GM12878 (cell line): ENCODE measurements at regions not wholly inside any gene's neighbourhood (a gene's known extent, or its start where the extent isn't known, plus 50 kb on each side); places are given as distances from the start of the nearest gene placed in this dataset.

Experiments
- ATAC-seq: fragments of 200-7000 bp; cut with Tn5 transposase; 3 replicates; pipeline ENCODE4 v1.9.1; 2020; ENCODE audit warnings: mild to moderate bottlenecking, moderate library complexity
- BruUV-seq: library from RNA; stranded (reverse); fragments of 400-500 nt; replicated peaks from 2 replicates; lab custom pipeline; 2021; lab: Mats Ljungman, UMichigan
- CTCF ChIA-PET: fragments of 300-600 bp; sonication (Branson Sonifier 250); formaldehyde crosslinking; extraction: SDS; loops from one replicate; lab custom pipeline; 2021; ENCODE audit warnings: inconsistent platforms; lab: Yijun Ruan, JAX
- POLR2A ChIA-PET: fragments of 350-600 bp; formaldehyde crosslinking; extraction: SDS; loops from one replicate; lab custom pipeline; 2021; ENCODE audit warnings: inconsistent platforms; lab: Charles Lee
- RAD21 ChIA-PET: fragments of 300-600 bp; sonication (Branson Sonifier 250); formaldehyde crosslinking; loops from one replicate; lab custom pipeline; 2023; ENCODE audit warnings: antibody characterized with exemption; ENCODE audit not compliant: unreplicated experiment; lab: Charles Lee
- SMC1A ChIA-PET: fragments of 300-600 bp; sonication (Branson Sonifier 250); formaldehyde crosslinking; loops from one replicate; lab custom pipeline; 2023; ENCODE audit not compliant: unreplicated experiment, uncharacterized antibody; lab: Charles Lee
- DNase-seq: peaks from one replicate; pipeline ENCODE4 v3.0.0-alpha.2; 2011; ENCODE audit warnings: low read depth, low spot score
- FAIRE-seq: peaks from 3 replicates; lab custom pipeline; 2011; peaks lifted over from hg19 to GRCh38; lab: Jason Lieb, UNC
- H2AFZ ChIP-seq: 2 replicates; pipeline ENCODE4 v1.6.0; 2011; ENCODE audit warnings: low read depth, low read length, control low read depth; ENCODE audit not compliant: control insufficient read depth
- H3K27ac ChIP-seq: 2 replicates; pipeline ENCODE4 v1.5.1; 2011; ENCODE audit warnings: control low read depth; ENCODE audit not compliant: control insufficient read depth, insufficient read depth
- H3K27me3 ChIP-seq, 2 experiments: replicated peaks in 1 of 2; 2 replicates each; pipeline versions ENCODE4 v1.6.0 to v1.6.1; 2011; ENCODE audit warnings: low read length in 1 of 2; ENCODE audit not compliant: control insufficient read depth in 2 of 2, insufficient read depth in 2 of 2
- H3K36me3 ChIP-seq, 2 experiments: 2 replicates each; pipeline ENCODE4 v1.5.1; 2011; ENCODE audit warnings: low read length in 1 of 2; ENCODE audit not compliant: control insufficient read depth in 2 of 2, insufficient read depth in 2 of 2
- H3K4me1 ChIP-seq: 2 replicates; pipeline ENCODE4 v1.6.1; 2011; ENCODE audit warnings: mild to moderate bottlenecking, low read length, moderate library complexity, mixed read lengths; ENCODE audit not compliant: control insufficient read depth, insufficient read depth
- H3K4me2 ChIP-seq: 2 replicates; pipeline ENCODE4 v1.6.0; 2011; ENCODE audit warnings: control low read depth; ENCODE audit not compliant: control insufficient read depth, insufficient read depth
- H3K4me3 ChIP-seq: fragments of 200-600 bp; sonication (generic); 2 replicates; pipeline ENCODE4 v1.5.1; 2016
- H3K79me2 ChIP-seq: 2 replicates; pipeline ENCODE4 v1.6.0; 2011; ENCODE audit warnings: low read length; ENCODE audit not compliant: control insufficient read depth, insufficient read depth
- H3K9ac ChIP-seq: 2 replicates; pipeline ENCODE4 v1.8.0; 2011; ENCODE audit warnings: low read length, control low read depth, mixed read lengths; ENCODE audit not compliant: control insufficient read depth, insufficient read depth
- H3K9me3 ChIP-seq: replicated peaks from 3 replicates; pipeline ENCODE4 v1.5.1; 2011; ENCODE audit warnings: mild to moderate bottlenecking, low read length; ENCODE audit not compliant: control insufficient read depth, insufficient read depth
- H4K20me1 ChIP-seq: 2 replicates; pipeline ENCODE4 v1.6.0; 2011; ENCODE audit not compliant: control insufficient read depth, insufficient read depth
- CHD4 ChIP-seq: fragments of 200-600 bp; sonication (generic); IDR thresholded peaks from 2 replicates; pipeline ENCODE4 v1.6.1; 2016; ENCODE audit warnings: mild to moderate bottlenecking
- CREB1 ChIP-seq: IDR thresholded peaks from 2 replicates; pipeline ENCODE4 v1.6.1; 2012; ENCODE audit warnings: low read depth, mild to moderate bottlenecking, inconsistent platforms
- IKZF2 ChIP-seq, 2 experiments: fragments of 450-650 bp; IDR thresholded peaks; 2 replicates each; pipeline ENCODE4 v1.6.1; 2017; ENCODE audit warnings: mild to moderate bottlenecking in 2 of 2, moderate library complexity in 2 of 2
- MAX ChIP-seq: IDR thresholded peaks from 2 replicates; pipeline ENCODE4 v1.6.1; 2012; ENCODE audit warnings: low read depth, low read length, improper control_type of control experiment
- NFIC ChIP-seq: IDR thresholded peaks from 2 replicates; pipeline ENCODE4 v1.6.1; 2012; ENCODE audit warnings: low read depth, mild to moderate bottlenecking, inconsistent platforms, low read length, moderate library complexity
- SMARCA5 ChIP-seq: fragments of 450-650 bp; IDR thresholded peaks from 2 replicates; pipeline ENCODE4 v1.6.1; 2017; ENCODE audit warnings: mild to moderate bottlenecking
- TAF1 ChIP-seq: IDR thresholded peaks from 2 replicates; pipeline ENCODE4 v1.6.1; 2011; ENCODE audit warnings: mild to moderate bottlenecking, low read depth, low read length, borderline replicate concordance
- ZBTB4 ChIP-seq: fragments of 450-650 bp; formaldehyde crosslinking; IDR thresholded peaks from 2 replicates; pipeline ENCODE4 v1.4.0; 2022; ENCODE audit warnings: mild to moderate bottlenecking, moderate library complexity
- ZNF217 ChIP-seq: fragments of 450-650 bp; IDR thresholded peaks from 2 replicates; pipeline ENCODE4 v1.6.1; 2017; ENCODE audit warnings: antibody characterized with exemption, mild to moderate bottlenecking
- ZNF24 ChIP-seq: fragments of 450-650 bp; IDR thresholded peaks from 2 replicates; pipeline ENCODE4 v1.6.1; 2017; ENCODE audit warnings: antibody characterized with exemption, mild to moderate bottlenecking
- ZNF687 ChIP-seq: fragments of 450-650 bp; IDR thresholded peaks from 2 replicates; pipeline ENCODE4 v1.6.1; 2017; ENCODE audit warnings: mild to moderate bottlenecking, moderate library complexity
- ZZZ3 ChIP-seq: IDR thresholded peaks from 2 replicates; pipeline ENCODE4 v1.6.1; 2011; ENCODE audit warnings: low read depth; ENCODE audit not compliant: control insufficient read depth, insufficient read length
- WGBS: methylation state at CpG from one replicate; pipeline ENCODE4 v1.1.6; 2016; ENCODE audit warnings: low lambda C conversion rate; ENCODE audit not compliant: insufficient replicate concordance, insufficient coverage; ENCODE audit errors: missing lambda C conversion rate; 5-methylcytosine and 5-hydroxymethylcytosine counted together
- in situ Hi-C: fragments of 300-500 bp; cut with MboI; formaldehyde crosslinking; loops from 9 replicates; pipeline ENCODE4 v1.14.3; 2018; ENCODE audit warnings: mixed read lengths
- intact Hi-C: fragments of 100-400 bp; cut with micrococcal nuclease; formaldehyde crosslinking; loops from one replicate; pipeline ENCODE4 v1.14.2; 2022; ENCODE audit not compliant: unreplicated experiment

GRCh38 chr10:130507461-130507860 lies 371.3 kb downstream of the GLRX3 start:
- Histone ChIP-seq H2AFZ (no peak overlapping the region), H3K79me2 (no peaks in the 10 kb centered on the region), H3K4me2 (no peak overlapping the region), H3K9ac (no peak overlapping the region), H3K36me3 (no peaks in the 10 kb centered on the region), H4K20me1 (no peaks in the 10 kb centered on the region), H3K9me3 (no peaks in the 10 kb centered on the region; the same call in 2 of the 3 replicates), H3K27ac (no peak overlapping the region), H3K27me3 (no peaks in the 10 kb centered on the region), H3K4me3 (no peak overlapping the region), H3K4me1 (no peaks in the 10 kb centered on the region)
- intact Hi-C loops (no loop called here), in situ Hi-C loops (no loop called here)
- WGBS, result 19% methylated on average over 5 of the region's 5 CpGs
- no TSS peak for BruUV-seq
- POLR2A ChIA-PET, result no interaction called here
- SMC1A ChIA-PET, result no interaction called here
- DNase-seq (no peak), ATAC-seq (no peak), FAIRE-seq (no peak)
- TF ChIP-seq MAX (no peak), ZNF687 (no peak), NFIC (no peak), ZBTB4 (CRISPR knock-in tag) (no peak), CHD4 (no peak), TAF1 (no peak), ZZZ3 (no peak), ZNF24 (no peak), SMARCA5 (no peak), ZNF217 (no peak), IKZF2 (IDR thresholded peaks at IDR 0.05) (no peak), CREB1 (no peak)
- RAD21 ChIA-PET, result no interaction called here
- CTCF ChIA-PET, result no interaction called here
